Lung (tissue), 11 donors: ENCODE measurements at regions not wholly inside any gene's neighbourhood (a gene's known extent, or its start where the extent isn't known, plus 50 kb on each side); places are given as distances from the start of the nearest gene placed in this dataset.

ENCODE experiments used
- ATAC-seq: fragments of 200-7000 bp; cut with Tn5 transposase; one replicate; pipeline ENCODE4 v1.9.1; 2020; ENCODE audit warnings: moderate number of reproducible peaks; ENCODE audit not compliant: insufficient read depth, low FRiP score
- DNase-seq, 3 donors: peaks; one replicate each; pipeline ENCODE4 v3.0.0-alpha.2; 2013 to 2017
- H3K27ac ChIP-seq, 2 donors: one replicate each; pipeline ENCODE4 v1.5.1; 2013; ENCODE audit warnings: mild to moderate bottlenecking in 2 of 2, moderate library complexity in 2 of 2, control low read depth in 1 of 2, inconsistent platforms in 1 of 2, low read depth in 1 of 2, low read length in 1 of 2
- H3K27me3 ChIP-seq, 3 donors: one replicate each; pipeline ENCODE4 v1.5.1; 2013; ENCODE audit warnings: low read length in 2 of 3; ENCODE audit not compliant: control insufficient read depth in 3 of 3, insufficient read depth in 3 of 3
- H3K36me3 ChIP-seq, 4 donors: one replicate each; pipeline ENCODE4 v1.5.1; 2013; ENCODE audit warnings: low read length in 4 of 4, mild to moderate bottlenecking in 1 of 4, moderate library complexity in 1 of 4; ENCODE audit not compliant: control insufficient read depth in 4 of 4, insufficient read depth in 4 of 4
- H3K4me1 ChIP-seq, 5 donors: one replicate each; pipeline ENCODE4 v1.5.1; 2013; ENCODE audit warnings: low read length in 5 of 5, mild to moderate bottlenecking in 2 of 5, moderate library complexity in 1 of 5; ENCODE audit not compliant: control insufficient read depth in 5 of 5, insufficient read depth in 5 of 5
- H3K4me3 ChIP-seq: one replicate; pipeline ENCODE4 v1.5.1; 2013; ENCODE audit warnings: mild to moderate bottlenecking, control low read depth, moderate library complexity
- H3K9ac ChIP-seq, 2 donors: one replicate each; pipeline ENCODE4 v1.5.1; 2013; ENCODE audit warnings: low read length in 2 of 2, control low read depth in 1 of 2; ENCODE audit not compliant: insufficient read depth in 1 of 2
- H3K9me3 ChIP-seq, 4 donors: one replicate each; pipeline ENCODE4 v1.5.1; 2013; ENCODE audit warnings: low read length in 3 of 4, mild to moderate bottlenecking in 1 of 4, moderate library complexity in 1 of 4; ENCODE audit not compliant: control insufficient read depth in 4 of 4, insufficient read depth in 3 of 4
- CTCF ChIP-seq: IDR thresholded peaks from 2 replicates; pipeline ENCODE4 v1.5.1; 2012; ENCODE audit warnings: mild to moderate bottlenecking; ENCODE audit errors: control extremely low read depth, extremely low read depth
- WGBS, 2 donors: extraction: QIAGEN DNeasy Blood & Tissue Kit; methylation state at CpG; one replicate each; pipeline ENCODE4 v1.1.7; 2013; 5-methylcytosine and 5-hydroxymethylcytosine counted together
- donor health status: control.
- donor health status: control.
- donor health status: Bipolar disorder and iron deficiency.
- donor health status: healthy.
- donor health status: DM: yes; HTN: yes; CAD: no.

DNA sequence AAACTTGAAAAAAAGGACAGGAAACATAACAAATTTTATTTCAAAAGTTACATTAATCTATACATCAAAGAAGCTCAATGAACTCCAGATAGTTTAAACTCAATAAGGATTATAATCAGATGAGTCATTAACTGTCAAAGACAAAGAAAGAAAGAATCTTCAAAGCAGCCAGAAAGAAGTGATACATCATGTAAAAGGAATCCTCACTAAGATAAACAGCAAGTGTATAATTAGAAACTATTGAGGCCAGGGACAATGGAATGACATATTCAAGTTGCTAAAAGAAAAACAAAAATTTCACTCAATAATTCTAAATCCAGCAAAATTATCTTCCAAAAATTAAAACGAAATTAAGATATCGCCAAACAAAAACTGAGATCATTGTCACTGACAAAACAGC, 161.6 kb upstream of the NWD2 start:
- no peaks in the 10 kb centered on the region for H3K4me1 ChIP-seq
- no peak for TF ChIP-seq CTCF
- H3K9ac ChIP-seq: no peak overlapping the region
- H3K36me3 ChIP-seq: no peaks in the 10 kb centered on the region
- no peak overlapping the region for H3K4me3 ChIP-seq
- WGBS, 2 donors: 88 to 97% methylated on average over 2 of the region's 2 CpGs
- no peak overlapping the region for H3K27ac ChIP-seq
- DNase-seq (no peak), ATAC-seq (no peak)
- H3K9me3 ChIP-seq: peaks cover 0 to 5% (median 1%) of the 10 kb centered on the region in 4 donors
- no peaks in the 10 kb centered on the region for H3K27me3 ChIP-seq

- ATAC-seq (no peak), DNase-seq (no peak)
- Histone ChIP-seq H3K9me3 (peaks cover 0 to 2% (median 0%) of the 10 kb centered on the region in 4 donors), H3K4me1 (no peaks in the 10 kb centered on the region), H3K4me3 (no peak overlapping the region), H3K27me3 (no peaks in the 10 kb centered on the region), H3K9ac (no peak overlapping the region), H3K36me3 (no peaks in the 10 kb centered on the region), H3K27ac (no peak overlapping the region)
- WGBS, 2 donors: 75 to 96% methylated on average over 1 of the region's 1 CpG
- TF ChIP-seq CTCF: no peak
These were observed 148.6 kb upstream of the NWD2 start for GRCh38 chr4:37095925-37096324.

DNA sequence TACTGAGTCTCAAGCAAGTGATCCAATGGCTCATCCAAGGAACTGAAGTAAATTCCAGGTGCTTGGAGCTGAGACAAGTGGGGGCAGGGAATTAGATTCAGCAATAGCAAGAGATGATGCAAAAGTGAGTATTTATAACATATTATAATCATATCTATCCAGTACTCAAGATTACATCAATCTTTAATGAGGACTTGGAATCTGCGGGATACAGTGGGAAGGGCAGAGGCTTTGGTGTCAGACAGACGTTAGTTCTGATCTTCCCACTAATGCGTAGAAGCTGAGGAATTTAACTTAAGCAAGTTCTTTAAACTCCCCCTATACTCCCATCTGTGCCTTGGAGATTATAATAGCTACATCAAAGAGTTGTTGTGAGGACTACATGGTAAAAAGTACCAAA, 143.4 kb upstream of the NWD2 start:
- DNase-seq: no peak
- Histone ChIP-seq H3K9me3 (no peaks in the 10 kb centered on the region), H3K27me3 (no peaks in the 10 kb centered on the region), H3K36me3 (no peaks in the 10 kb centered on the region), H3K9ac (no peak overlapping the region), H3K27ac (no peak overlapping the region), H3K4me3 (no peak overlapping the region), H3K4me1 (no peaks in the 10 kb centered on the region)
- no peak for ATAC-seq
- 91 to 93% methylated on average over 3 of the region's 3 CpGs for WGBS, 2 donors
- no peak for TF ChIP-seq CTCF

GRCh38 chr4:37101686-37102085, 142.9 kb upstream of the NWD2 start:
- H3K27ac ChIP-seq: no peak overlapping the region
- 85 to 89% methylated on average over 2 of the region's 2 CpGs for WGBS, 2 donors

More at GRCh38 chr4:37101686-37102085, 142.9 kb upstream of the NWD2 start:
- no peaks in the 10 kb centered on the region for H3K9me3 ChIP-seq
- H3K4me3 ChIP-seq: no peak overlapping the region
- no peak overlapping the region for H3K9ac ChIP-seq
- H3K4me1 ChIP-seq: no peaks in the 10 kb centered on the region
- no peaks in the 10 kb centered on the region for H3K36me3 ChIP-seq
- no peak for TF ChIP-seq CTCF
- ATAC-seq: no peak
- H3K27me3 ChIP-seq: no peaks in the 10 kb centered on the region
- DNase-seq: no peak
